Thyroid gland (tissue), 4 donors: ENCODE measurements at regions not wholly inside any gene's neighbourhood (a gene's known extent, or its start where the extent isn't known, plus 50 kb on each side); places are given as distances from the start of the nearest gene placed in this dataset.

Experiments
- DNase-seq, 2 donors: peaks; one replicate each; pipeline ENCODE4 v3.0.0-alpha.2; 2019
- H3K27ac ChIP-seq, 3 donors: fragments of 200-600 bp; sonication (generic); 1 replicate in 2 of 3; 2 replicates in 1 of 3; pipeline ENCODE4 v1.5.1; 2016 to 2019; ENCODE audit warnings: mild to moderate bottlenecking in 1 of 3, moderate library complexity in 1 of 3
- H3K27me3 ChIP-seq: fragments of 200-600 bp; sonication (generic); one replicate; pipeline ENCODE4 v1.5.1; 2019
- H3K36me3 ChIP-seq, 2 donors: fragments of 200-600 bp; sonication (generic); one replicate each; pipeline ENCODE4 v1.5.1; 2016 to 2019
- H3K4me1 ChIP-seq, 2 donors: fragments of 200-600 bp; sonication (generic); one replicate each; pipeline ENCODE4 v1.5.1; 2017 to 2019
- H3K4me3 ChIP-seq, 3 donors: fragments of 200-600 bp; sonication (generic); replicated peaks in 1 of 3; 1 replicate in 2 of 3; 2 replicates in 1 of 3; pipeline ENCODE4 v1.5.1; 2016; ENCODE audit warnings: mild to moderate bottlenecking in 1 of 3
- H3K9me3 ChIP-seq: fragments of 200-600 bp; sonication (generic); one replicate; pipeline ENCODE4 v1.5.1; 2017
- POLR2A ChIP-seq, 2 donors: fragments of 450-650 bp; IDR thresholded peaks; one replicate each; pipeline ENCODE4 v1.6.1; 2017; ENCODE audit warnings: antibody characterized with exemption in 2 of 2, mild to moderate bottlenecking in 2 of 2, moderate library complexity in 1 of 2
- WGBS, 2 donors: methylation state at CpG; one replicate each; pipeline ENCODE4 v1.1.5; 2017; 5-methylcytosine and 5-hydroxymethylcytosine counted together
- intact Hi-C: fragments of 100-400 bp; cut with DNase I; formaldehyde crosslinking; loops from one replicate; pipeline ENCODE4 v1.15.1; 2023
- TF ChIP-seq, protein P1 (sequence below), 6 experiments: fragments of 200-600 bp in 3 of 6; fragments of 450-650 bp in 3 of 6; sonication (generic) in 3 of 6; IDR thresholded peaks; one replicate each; pipeline ENCODE4 v1.5.1; 2016 to 2019; ENCODE audit warnings: antibody characterized with exemption in 6 of 6, mild to moderate bottlenecking in 2 of 6, inconsistent platforms in 1 of 6, moderate library complexity in 1 of 6

DNA sequence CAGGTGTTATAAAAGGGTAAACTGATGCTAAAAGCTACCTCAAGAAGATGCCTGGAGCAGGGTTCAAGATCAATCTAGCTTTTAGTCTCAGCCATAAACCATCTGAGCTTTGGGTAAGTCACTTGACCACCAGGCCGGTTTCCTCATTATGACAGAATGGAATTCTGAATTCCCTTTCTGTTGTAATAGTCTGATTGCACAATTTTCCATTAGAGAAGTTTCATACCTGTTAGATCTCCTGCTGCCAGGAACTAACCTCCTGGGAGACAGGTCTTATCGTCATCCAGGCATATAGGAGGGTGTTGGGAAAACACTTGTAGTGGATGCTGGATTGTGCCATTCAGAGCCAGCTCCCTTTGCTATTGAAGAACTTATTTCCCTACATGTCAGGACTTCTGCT, 272.5 kb downstream of the TDRD15 start:
- intact Hi-C loops = no loop called here
- H3K4me3 ChIP-seq = no peak overlapping the region
- no peak for DNase-seq
- no peak overlapping the region for H3K27ac ChIP-seq
- H3K9me3 ChIP-seq = no peaks in the 10 kb centered on the region
- no peaks in the 10 kb centered on the region for H3K4me1 ChIP-seq
- WGBS, 2 donors = 67 to 76% methylated on average over 2 of the region's 2 CpGs
- no peaks in the 10 kb centered on the region for H3K36me3 ChIP-seq
- TF ChIP-seq, protein P1, sequence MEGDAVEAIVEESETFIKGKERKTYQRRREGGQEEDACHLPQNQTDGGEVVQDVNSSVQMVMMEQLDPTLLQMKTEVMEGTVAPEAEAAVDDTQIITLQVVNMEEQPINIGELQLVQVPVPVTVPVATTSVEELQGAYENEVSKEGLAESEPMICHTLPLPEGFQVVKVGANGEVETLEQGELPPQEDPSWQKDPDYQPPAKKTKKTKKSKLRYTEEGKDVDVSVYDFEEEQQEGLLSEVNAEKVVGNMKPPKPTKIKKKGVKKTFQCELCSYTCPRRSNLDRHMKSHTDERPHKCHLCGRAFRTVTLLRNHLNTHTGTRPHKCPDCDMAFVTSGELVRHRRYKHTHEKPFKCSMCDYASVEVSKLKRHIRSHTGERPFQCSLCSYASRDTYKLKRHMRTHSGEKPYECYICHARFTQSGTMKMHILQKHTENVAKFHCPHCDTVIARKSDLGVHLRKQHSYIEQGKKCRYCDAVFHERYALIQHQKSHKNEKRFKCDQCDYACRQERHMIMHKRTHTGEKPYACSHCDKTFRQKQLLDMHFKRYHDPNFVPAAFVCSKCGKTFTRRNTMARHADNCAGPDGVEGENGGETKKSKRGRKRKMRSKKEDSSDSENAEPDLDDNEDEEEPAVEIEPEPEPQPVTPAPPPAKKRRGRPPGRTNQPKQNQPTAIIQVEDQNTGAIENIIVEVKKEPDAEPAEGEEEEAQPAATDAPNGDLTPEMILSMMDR (IDR thresholded peaks at IDR 0.05) = no peak
- TF ChIP-seq POLR2A (IDR thresholded peaks at IDR 0.05) = no peak
- H3K27me3 ChIP-seq = no peaks in the 10 kb centered on the region

DNA sequence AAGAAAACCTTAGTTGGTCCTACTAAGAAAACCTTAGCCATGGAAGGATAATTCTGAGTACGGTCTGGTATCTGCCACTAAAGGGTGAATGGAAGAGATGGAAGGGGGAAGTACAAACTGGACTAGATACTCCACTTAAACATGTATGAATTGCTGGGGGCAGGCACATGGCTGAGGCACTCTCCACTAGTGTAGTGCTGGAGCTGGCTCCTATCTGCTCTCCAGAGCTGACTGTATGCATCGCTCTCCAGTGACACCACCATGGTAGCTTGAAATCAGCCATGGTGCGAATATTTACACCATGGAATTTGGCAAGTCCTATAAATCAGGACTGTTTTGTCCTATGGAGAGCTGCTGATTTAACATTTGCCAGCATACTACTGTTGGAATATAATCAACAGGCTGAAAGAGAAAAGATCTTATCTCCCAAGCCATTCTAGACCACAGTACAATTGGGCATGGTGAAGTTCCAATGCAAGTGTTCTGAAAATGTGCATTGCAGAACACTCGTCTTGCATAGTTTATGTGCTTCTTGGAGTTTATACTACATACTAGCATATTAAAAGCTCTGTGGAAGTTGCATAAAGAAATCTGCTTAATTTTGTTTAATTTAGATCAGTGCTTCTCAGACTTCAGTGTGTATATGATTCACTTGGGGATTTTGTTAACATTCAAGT, 277.4 kb downstream of the TDRD15 start:
- Histone ChIP-seq H3K27ac (no peak overlapping the region), H3K36me3 (no peaks in the 10 kb centered on the region), H3K4me3 (no peak overlapping the region), H3K9me3 (no peaks in the 10 kb centered on the region), H3K4me1 (no peaks in the 10 kb centered on the region), H3K27me3 (no peaks in the 10 kb centered on the region)
- TF ChIP-seq, protein P1 (IDR thresholded peaks at IDR 0.05) = no peak
- no peak for TF ChIP-seq POLR2A (IDR thresholded peaks at IDR 0.05)
- DNase-seq = no peak
- 87 to 99% methylated on average over 4 of the region's 4 CpGs for WGBS, 2 donors
- intact Hi-C loops = no loop called here

DNA sequence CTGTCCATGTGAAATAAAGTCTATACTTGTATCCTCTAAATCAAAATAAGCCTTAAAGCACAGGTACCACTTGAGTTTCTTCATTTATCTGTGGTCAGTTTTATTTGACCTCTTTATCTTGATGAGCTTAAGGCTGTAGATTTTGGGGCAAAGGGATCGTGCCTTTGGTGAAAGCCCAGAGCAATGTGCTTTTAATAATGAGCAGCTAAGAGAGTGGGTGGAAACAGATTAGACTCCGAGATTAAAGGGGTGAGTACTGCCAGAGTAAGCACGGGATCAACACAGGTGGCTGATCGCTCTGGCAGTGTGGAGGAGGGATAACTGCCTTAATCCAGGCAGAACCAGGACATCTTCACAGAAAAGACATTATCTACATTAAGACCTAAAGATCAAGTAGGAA, 280.4 kb downstream of the TDRD15 start:
- no peak overlapping the region for H3K27ac ChIP-seq
- TF ChIP-seq POLR2A (IDR thresholded peaks at IDR 0.05) = no peak
- H3K9me3 ChIP-seq = no peaks in the 10 kb centered on the region
- intact Hi-C loops = no loop called here
- no peak overlapping the region for H3K4me3 ChIP-seq
- H3K4me1 ChIP-seq = no peaks in the 10 kb centered on the region
- no peaks in the 10 kb centered on the region for H3K36me3 ChIP-seq
- WGBS, 2 donors = 27 to 38% methylated on average over 4 of the region's 4 CpGs
- no peaks in the 10 kb centered on the region for H3K27me3 ChIP-seq
- DNase-seq = no peak

DNA sequence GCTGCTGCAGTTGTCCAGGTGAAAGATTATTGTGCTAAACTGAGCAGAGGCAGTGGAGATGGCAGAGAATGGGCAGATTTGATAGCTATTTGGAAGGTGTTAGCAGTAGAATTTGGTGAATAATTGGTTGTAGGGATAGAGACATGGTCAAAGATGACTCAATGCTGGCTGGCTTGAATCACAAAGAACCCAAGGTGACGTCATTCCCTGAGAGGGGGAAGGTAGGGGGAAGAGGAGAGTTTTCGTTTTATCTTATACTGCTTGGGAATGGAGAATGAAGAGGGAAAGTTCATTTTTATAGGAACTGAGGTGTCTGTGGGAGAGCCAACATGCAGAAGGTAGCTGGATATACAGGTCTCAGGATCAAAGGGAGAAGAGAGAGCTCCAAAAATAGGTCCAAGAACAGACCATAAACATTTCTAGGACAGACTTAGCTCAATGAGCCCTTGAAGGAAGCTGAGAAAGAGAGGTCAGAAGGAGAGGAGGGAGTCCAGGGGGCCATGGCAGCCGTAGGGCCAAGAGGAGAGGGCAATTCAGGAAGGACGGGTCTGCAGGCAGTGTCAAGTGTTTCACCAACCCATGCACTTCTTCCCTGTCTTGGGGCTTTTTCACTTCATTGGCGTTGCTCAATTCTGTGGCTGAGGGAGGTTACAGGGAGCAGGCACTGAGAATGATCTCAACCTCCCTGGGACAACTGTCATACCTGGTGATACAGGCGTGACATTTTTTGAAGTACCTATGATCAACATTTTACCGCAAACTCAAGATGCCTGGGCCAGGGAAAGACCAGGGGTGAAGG, 281.3 kb downstream of the TDRD15 start:
- Histone ChIP-seq H3K9me3 (no peaks in the 10 kb centered on the region), H3K4me1 (no peaks in the 10 kb centered on the region), H3K4me3 (no peak overlapping the region), H3K27me3 (no peaks in the 10 kb centered on the region), H3K27ac (no peak overlapping the region), H3K36me3 (no peaks in the 10 kb centered on the region)
- 77 to 81% methylated on average over 7 of the region's 7 CpGs for WGBS, 2 donors
- intact Hi-C loops = no loop called here
- no peak for DNase-seq
- TF ChIP-seq, protein P1 (IDR thresholded peaks at IDR 0.05) = no peak

DNA sequence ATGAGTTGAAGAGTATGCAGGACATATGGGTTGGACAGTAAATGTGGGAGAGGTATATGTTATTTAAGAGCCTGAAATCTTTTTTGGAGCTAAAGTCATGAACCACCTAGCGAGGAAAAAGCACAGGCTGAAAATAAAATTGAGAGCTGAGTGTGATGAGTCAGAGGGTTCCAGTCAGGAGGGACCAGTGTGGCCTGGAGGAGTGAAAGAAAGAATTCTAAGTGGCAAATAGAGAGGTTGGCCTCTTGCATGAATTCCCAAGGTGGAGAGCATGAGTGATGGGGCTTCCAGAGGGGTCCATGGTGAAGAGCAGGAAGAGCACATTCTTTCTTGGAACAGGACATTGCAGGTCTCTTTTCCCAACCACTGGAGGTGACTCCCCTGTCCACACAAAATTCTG, 282.6 kb downstream of the TDRD15 start:
- intact Hi-C loops = no loop called here
- Histone ChIP-seq H3K36me3 (no peaks in the 10 kb centered on the region), H3K27me3 (no peaks in the 10 kb centered on the region), H3K27ac (no peak overlapping the region), H3K9me3 (no peaks in the 10 kb centered on the region), H3K4me1 (no peaks in the 10 kb centered on the region), H3K4me3 (no peak overlapping the region)
- DNase-seq = no peak
- TF ChIP-seq POLR2A (IDR thresholded peaks at IDR 0.05) = no peak
- TF ChIP-seq, protein P1 (IDR thresholded peaks at IDR 0.05) = no peak
- 86 to 90% methylated on average over 1 of the region's 1 CpG for WGBS, 2 donors
